ENCODE measurements at regions not wholly inside any gene's neighbourhood (a gene's known extent, or its start where the extent isn't known, plus 50 kb on each side); places are given as distances from the start of the nearest gene placed in this dataset.

DNA sequence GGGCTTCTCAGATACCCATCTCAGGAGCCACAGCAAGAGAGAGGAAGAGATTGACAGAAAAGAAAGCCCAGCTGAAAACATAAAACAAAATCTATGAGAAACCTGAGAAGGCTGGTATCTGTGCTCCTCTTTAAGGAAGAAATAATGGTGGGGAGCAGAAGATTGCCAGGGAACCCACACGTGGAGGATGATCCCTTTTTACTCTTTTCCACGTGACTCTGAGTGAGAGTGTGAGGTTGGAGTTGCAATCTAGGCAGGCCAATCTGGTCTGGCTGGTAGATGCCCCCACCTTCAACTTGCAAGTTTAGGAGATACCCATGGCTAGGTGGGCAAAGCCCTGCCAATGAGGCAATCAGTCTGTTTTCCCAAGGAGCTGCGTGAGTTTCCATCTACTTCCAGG is 202.3 kb downstream of the TENT4A start:
- H3K36me3 ChIP-seq (ENCODE audit: control insufficient read depth in 4 of 4, insufficient read depth in 3 of 4, low read depth in 1 of 4, low read length in 3 of 4) = no peaks in the 10 kb centered on the region
- no peak overlapping the region for H3K27ac ChIP-seq (ENCODE audit: low read depth in 1 of 2, low read length in 2 of 2)
- no peaks in the 10 kb centered on the region for H3K9me3 ChIP-seq (ENCODE audit: control insufficient read depth in 4 of 4, low read length in 3 of 4)
- no peak overlapping the region for H3K4me3 ChIP-seq (ENCODE audit: low read depth in 1 of 3, low read length in 3 of 3)
- DNase-seq (ENCODE audit: low spot score) = no peak
- WGBS = 73% methylated on average over 3 of the region's 3 CpGs
- no peak for TF ChIP-seq GABPA (IDR thresholded peaks at IDR 0.05 in 1 of 2, conservative IDR thresholded peaks at IDR 0.05 in 1 of 2)
- TF ChIP-seq RXRA (IDR thresholded peaks at IDR 0.05) = no peak
- TF ChIP-seq, protein P1, sequence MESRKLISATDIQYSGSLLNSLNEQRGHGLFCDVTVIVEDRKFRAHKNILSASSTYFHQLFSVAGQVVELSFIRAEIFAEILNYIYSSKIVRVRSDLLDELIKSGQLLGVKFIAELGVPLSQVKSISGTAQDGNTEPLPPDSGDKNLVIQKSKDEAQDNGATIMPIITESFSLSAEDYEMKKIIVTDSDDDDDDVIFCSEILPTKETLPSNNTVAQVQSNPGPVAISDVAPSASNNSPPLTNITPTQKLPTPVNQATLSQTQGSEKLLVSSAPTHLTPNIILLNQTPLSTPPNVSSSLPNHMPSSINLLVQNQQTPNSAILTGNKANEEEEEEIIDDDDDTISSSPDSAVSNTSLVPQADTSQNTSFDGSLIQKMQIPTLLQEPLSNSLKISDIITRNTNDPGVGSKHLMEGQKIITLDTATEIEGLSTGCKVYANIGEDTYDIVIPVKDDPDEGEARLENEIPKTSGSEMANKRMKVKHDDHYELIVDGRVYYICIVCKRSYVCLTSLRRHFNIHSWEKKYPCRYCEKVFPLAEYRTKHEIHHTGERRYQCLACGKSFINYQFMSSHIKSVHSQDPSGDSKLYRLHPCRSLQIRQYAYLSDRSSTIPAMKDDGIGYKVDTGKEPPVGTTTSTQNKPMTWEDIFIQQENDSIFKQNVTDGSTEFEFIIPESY (IDR thresholded peaks at IDR 0.05) = no peak
- no peak for TF ChIP-seq FOXA2 (IDR thresholded peaks at IDR 0.05)
- no peak for TF ChIP-seq TAF1 (conservative IDR thresholded peaks at IDR 0.05)
- TF ChIP-seq, protein P2, sequence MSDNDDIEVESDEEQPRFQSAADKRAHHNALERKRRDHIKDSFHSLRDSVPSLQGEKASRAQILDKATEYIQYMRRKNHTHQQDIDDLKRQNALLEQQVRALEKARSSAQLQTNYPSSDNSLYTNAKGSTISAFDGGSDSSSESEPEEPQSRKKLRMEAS (IDR thresholded peaks at IDR 0.05) = no peak
- H3K27me3 ChIP-seq (ENCODE audit: control insufficient read depth in 4 of 4, insufficient read depth in 4 of 4, low read length in 3 of 4) = peaks cover 0 to 6% (median 0%) of the 10 kb centered on the region in 4 donors
- H3K9ac ChIP-seq (ENCODE audit: low read depth in 1 of 2, low read length in 2 of 2) = no peak overlapping the region
- H3K4me1 ChIP-seq (ENCODE audit: control insufficient read depth in 4 of 4, insufficient read depth in 4 of 4, low read length in 3 of 4) = no peaks in the 10 kb centered on the region

DNA sequence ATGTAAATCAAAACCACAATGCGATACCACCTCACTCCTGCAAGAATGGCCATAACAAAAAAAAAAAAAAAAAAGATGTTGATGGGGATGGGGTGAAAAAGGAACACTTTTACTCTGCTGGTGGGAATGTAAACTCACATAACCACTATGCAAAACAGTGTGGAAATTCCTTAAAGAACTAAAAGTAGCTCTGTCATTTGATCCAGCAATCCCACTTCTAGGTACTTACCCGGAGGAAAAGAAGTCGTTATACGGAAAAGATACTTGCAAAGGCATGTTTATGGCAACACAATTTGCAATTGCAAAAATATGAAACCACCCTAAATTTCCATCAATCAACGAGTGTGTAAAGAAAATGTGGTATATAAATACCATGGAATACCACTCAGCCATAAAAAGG is 205.0 kb downstream of the TENT4A start:
- WGBS = 85% methylated on average over 5 of the region's 5 CpGs
- no peaks in the 10 kb centered on the region for H3K36me3 ChIP-seq (ENCODE audit: control insufficient read depth in 4 of 4, insufficient read depth in 3 of 4, low read depth in 1 of 4, low read length in 3 of 4)
- no peak overlapping the region for H3K9ac ChIP-seq (ENCODE audit: low read depth in 1 of 2, low read length in 2 of 2)
- peaks cover 0 to 3% (median 0%) of the 10 kb centered on the region in 4 donors for H3K27me3 ChIP-seq (ENCODE audit: control insufficient read depth in 4 of 4, insufficient read depth in 4 of 4, low read length in 3 of 4)
- no peak overlapping the region for H3K4me3 ChIP-seq (ENCODE audit: low read depth in 1 of 3, low read length in 3 of 3)
- no peaks in the 10 kb centered on the region for H3K9me3 ChIP-seq (ENCODE audit: control insufficient read depth in 4 of 4, low read length in 3 of 4)
- DNase-seq (ENCODE audit: low spot score) = no peak
- TF ChIP-seq SP1 (IDR thresholded peaks at IDR 0.05) = no peak
- no peak for TF ChIP-seq FOXA2 (IDR thresholded peaks at IDR 0.05)
- TF ChIP-seq, protein P1 (IDR thresholded peaks at IDR 0.05) = no peak
- no peak for TF ChIP-seq HNF4A (conservative IDR thresholded peaks at IDR 0.05)
- TF ChIP-seq, protein P3, sequence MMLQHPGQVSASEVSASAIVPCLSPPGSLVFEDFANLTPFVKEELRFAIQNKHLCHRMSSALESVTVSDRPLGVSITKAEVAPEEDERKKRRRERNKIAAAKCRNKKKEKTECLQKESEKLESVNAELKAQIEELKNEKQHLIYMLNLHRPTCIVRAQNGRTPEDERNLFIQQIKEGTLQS (IDR thresholded peaks at IDR 0.05) = no peak
- no peak for TF ChIP-seq RAD21 (IDR thresholded peaks at IDR 0.05)
- TF ChIP-seq YY1 (IDR thresholded peaks at IDR 0.05) = no peak
- TF ChIP-seq EGR1 (IDR thresholded peaks at IDR 0.05; ENCODE audit: low read depth in 2 of 2) = no peak
- TF ChIP-seq, protein P2 (IDR thresholded peaks at IDR 0.05) = no peak
- TF ChIP-seq, protein P4, sequence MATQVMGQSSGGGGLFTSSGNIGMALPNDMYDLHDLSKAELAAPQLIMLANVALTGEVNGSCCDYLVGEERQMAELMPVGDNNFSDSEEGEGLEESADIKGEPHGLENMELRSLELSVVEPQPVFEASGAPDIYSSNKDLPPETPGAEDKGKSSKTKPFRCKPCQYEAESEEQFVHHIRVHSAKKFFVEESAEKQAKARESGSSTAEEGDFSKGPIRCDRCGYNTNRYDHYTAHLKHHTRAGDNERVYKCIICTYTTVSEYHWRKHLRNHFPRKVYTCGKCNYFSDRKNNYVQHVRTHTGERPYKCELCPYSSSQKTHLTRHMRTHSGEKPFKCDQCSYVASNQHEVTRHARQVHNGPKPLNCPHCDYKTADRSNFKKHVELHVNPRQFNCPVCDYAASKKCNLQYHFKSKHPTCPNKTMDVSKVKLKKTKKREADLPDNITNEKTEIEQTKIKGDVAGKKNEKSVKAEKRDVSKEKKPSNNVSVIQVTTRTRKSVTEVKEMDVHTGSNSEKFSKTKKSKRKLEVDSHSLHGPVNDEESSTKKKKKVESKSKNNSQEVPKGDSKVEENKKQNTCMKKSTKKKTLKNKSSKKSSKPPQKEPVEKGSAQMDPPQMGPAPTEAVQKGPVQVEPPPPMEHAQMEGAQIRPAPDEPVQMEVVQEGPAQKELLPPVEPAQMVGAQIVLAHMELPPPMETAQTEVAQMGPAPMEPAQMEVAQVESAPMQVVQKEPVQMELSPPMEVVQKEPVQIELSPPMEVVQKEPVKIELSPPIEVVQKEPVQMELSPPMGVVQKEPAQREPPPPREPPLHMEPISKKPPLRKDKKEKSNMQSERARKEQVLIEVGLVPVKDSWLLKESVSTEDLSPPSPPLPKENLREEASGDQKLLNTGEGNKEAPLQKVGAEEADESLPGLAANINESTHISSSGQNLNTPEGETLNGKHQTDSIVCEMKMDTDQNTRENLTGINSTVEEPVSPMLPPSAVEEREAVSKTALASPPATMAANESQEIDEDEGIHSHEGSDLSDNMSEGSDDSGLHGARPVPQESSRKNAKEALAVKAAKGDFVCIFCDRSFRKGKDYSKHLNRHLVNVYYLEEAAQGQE (IDR thresholded peaks at IDR 0.05) = no peak
- no peak for TF ChIP-seq JUND (IDR thresholded peaks at IDR 0.05)
- TF ChIP-seq TAF1 (conservative IDR thresholded peaks at IDR 0.05) = no peak
- no peak for TF ChIP-seq RXRA (IDR thresholded peaks at IDR 0.05)
- no peak for TF ChIP-seq HNF4G (IDR thresholded peaks at IDR 0.05)
- TF ChIP-seq FOXA1 (IDR thresholded peaks at IDR 0.05) = no peak
- TF ChIP-seq, protein P5, sequence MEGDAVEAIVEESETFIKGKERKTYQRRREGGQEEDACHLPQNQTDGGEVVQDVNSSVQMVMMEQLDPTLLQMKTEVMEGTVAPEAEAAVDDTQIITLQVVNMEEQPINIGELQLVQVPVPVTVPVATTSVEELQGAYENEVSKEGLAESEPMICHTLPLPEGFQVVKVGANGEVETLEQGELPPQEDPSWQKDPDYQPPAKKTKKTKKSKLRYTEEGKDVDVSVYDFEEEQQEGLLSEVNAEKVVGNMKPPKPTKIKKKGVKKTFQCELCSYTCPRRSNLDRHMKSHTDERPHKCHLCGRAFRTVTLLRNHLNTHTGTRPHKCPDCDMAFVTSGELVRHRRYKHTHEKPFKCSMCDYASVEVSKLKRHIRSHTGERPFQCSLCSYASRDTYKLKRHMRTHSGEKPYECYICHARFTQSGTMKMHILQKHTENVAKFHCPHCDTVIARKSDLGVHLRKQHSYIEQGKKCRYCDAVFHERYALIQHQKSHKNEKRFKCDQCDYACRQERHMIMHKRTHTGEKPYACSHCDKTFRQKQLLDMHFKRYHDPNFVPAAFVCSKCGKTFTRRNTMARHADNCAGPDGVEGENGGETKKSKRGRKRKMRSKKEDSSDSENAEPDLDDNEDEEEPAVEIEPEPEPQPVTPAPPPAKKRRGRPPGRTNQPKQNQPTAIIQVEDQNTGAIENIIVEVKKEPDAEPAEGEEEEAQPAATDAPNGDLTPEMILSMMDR (IDR thresholded peaks at IDR 0.05; ENCODE audit: low read depth, low read length, missing input control) = no peak
- no peak for TF ChIP-seq GABPA (IDR thresholded peaks at IDR 0.05 in 1 of 2, conservative IDR thresholded peaks at IDR 0.05 in 1 of 2)
- no peak overlapping the region for H3K27ac ChIP-seq (ENCODE audit: low read depth in 1 of 2, low read length in 2 of 2)
- H3K4me1 ChIP-seq (ENCODE audit: control insufficient read depth in 4 of 4, insufficient read depth in 4 of 4, low read length in 3 of 4) = no peaks in the 10 kb centered on the region

Measured in liver (tissue), 8 donors.